Heart left ventricle (tissue), 13 donors: ENCODE measurements at regions not wholly inside any gene's neighbourhood (a gene's known extent, or its start where the extent isn't known, plus 50 kb on each side); places are given as distances from the start of the nearest gene placed in this dataset.

ENCODE experiments used
- CTCF ChIP-seq, 12 donors: fragments of 200-600 bp; sonication (generic) in 4 of 12; IDR thresholded peaks; one replicate each; pipeline versions ENCODE4 v1.5.0 to v1.8.0; 2018 to 2022; ENCODE audit warnings: antibody characterized with exemption in 12 of 12, mild to moderate bottlenecking in 5 of 12
- POLR2A ChIP-seq, 2 donors: fragments of 450-650 bp; IDR thresholded peaks; one replicate each; pipeline ENCODE4 v1.6.1; 2017; ENCODE audit warnings: antibody characterized with exemption in 2 of 2, mild to moderate bottlenecking in 2 of 2, moderate library complexity in 2 of 2
- donor health status: ischemic (EF 13 %, LVEDD 7.1; RV severe dilation, severe dysfunction).
- donor health status: DM: no; HTN: yes; CAD: no.
- donor health status: DM: no; HTN: no; CAD: no.
- donor health status: ischemic (EF 25% LVEDD 6.9; RV normal size, moderate dysfunction).
- donor health status: ischemic (EF 25% LVEDD 5.7; RV mildly dilated, moderate dysfunction).
- donor health status: ischemic (EF 35%, LVEDD 5.7; RV mildly dilated, moderate dysfunction).
- donor health status: nonischemic (EF 11% LVEDD 7.7; RV severe dilation, severe dysfunction).
- donor health status: DM: yes; HTN: yes; CAD: no.
- donor health status: PGD.
- donor health status: ischemic (EF 29% LVEDD 5.4; RV normal size, mild dysfunction).
- donor health status: nonischemic (EF 23%, LVEDD 6.1; RV moderate dilation, normal function).

DNA sequence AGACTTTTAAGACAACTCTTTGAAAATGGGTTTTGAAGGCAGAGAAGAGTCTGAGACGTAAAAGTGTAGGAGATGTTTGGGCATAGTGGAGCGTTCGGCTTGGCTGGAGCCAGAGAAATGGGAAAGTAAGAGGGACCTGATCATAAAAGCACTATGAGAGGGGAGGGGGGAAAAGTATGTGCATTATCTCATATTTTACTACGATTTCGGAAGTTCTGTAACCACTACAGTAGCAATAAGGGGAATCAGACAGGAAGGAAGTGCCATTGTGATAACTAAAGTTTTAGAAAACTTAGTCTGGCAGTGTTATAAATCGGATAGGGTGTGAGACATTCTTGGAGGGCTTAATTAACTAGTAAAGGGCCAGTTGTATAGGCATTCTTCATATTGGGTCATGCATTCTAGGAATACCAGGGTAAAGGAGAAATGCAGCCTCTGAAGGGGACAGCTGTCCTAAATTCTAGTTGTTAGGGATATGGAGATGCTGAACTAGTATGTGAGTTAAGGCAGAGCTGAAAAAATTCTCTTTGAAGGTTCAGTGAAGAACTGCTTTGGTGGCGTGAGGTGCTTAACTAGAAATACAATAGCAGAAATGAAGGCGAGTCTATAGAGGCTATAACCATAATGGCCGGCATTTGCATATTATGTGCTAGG, 83.8 kb upstream of the FREM1 start:
- no peak for TF ChIP-seq CTCF (IDR thresholded peaks at IDR 0.05)
- no peak for TF ChIP-seq POLR2A (IDR thresholded peaks at IDR 0.05)
